ENCODE measurements at regions not wholly inside any gene's neighbourhood (a gene's known extent, or its start where the extent isn't known, plus 50 kb on each side); places are given as distances from the start of the nearest gene placed in this dataset.

DNA sequence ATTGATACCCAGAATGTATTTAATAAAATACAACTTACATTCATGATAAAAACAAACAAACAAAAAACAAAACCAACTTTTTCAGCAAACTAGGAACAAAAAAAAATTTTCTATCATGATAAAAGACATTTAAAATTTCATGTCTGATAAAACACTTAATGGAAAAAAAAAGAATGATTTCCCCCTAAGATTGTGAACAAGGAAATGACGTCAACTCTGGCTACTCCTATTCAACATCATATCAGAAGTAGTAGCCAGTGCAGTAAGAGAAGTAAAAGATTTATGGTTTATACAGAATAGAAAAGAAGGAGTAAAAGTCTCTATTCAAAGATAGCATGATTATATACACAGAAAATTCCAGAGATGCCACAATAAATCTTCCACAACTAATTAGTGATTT lies 1306.6 kb downstream of the FSCB start:
- H3K4me2 ChIP-seq = no peak overlapping the region
- no peak for DNase-seq (ENCODE audit: low read depth in 1 of 2, low spot score in 1 of 2)
- TF ChIP-seq HDAC2 (IDR thresholded peaks at IDR 0.05) (no peak), CBX2 (IDR thresholded peaks at IDR 0.05; ENCODE audit: borderline replicate concordance, low read depth) (no peak), NPAS2 (CRISPR knock-in tag; IDR thresholded peaks at IDR 0.05; ENCODE audit: borderline replicate concordance) (no peak), CBX8 (IDR thresholded peaks at IDR 0.05) (no peak), TP53 (CRISPR knock-in tag; IDR thresholded peaks at IDR 0.05) (no peak), NR3C1 (IDR thresholded peaks at IDR 0.05) (no peak), EP300 (IDR thresholded peaks at IDR 0.05) (no peak), RNF2 (IDR thresholded peaks at IDR 0.05; ENCODE audit: borderline replicate concordance, low read depth) (no peak), SMC3 (IDR thresholded peaks at IDR 0.05) (no peak), CHD2 (IDR thresholded peaks at IDR 0.05; ENCODE audit: low read length, partially characterized antibody) (no peak), FOXS1 (CRISPR knock-in tag; IDR thresholded peaks at IDR 0.05) (no peak), TFCP2L1 (CRISPR knock-in tag; IDR thresholded peaks at IDR 0.05) (no peak), SREBF2 (IDR thresholded peaks at IDR 0.05) (no peak), MAFK (IDR thresholded peaks at IDR 0.05; ENCODE audit: partially characterized antibody) (no peak), FOSL2 (IDR thresholded peaks at IDR 0.05) (no peak), FOSL2 (CRISPR knock-in tag; IDR thresholded peaks at IDR 0.05) (no peak), RCOR1 (IDR thresholded peaks at IDR 0.05; ENCODE audit: low read depth, low read length) (no peak), KDM1A (IDR thresholded peaks at IDR 0.05; ENCODE audit: low read depth) (no peak)
- TF ChIP-seq, protein P1, sequence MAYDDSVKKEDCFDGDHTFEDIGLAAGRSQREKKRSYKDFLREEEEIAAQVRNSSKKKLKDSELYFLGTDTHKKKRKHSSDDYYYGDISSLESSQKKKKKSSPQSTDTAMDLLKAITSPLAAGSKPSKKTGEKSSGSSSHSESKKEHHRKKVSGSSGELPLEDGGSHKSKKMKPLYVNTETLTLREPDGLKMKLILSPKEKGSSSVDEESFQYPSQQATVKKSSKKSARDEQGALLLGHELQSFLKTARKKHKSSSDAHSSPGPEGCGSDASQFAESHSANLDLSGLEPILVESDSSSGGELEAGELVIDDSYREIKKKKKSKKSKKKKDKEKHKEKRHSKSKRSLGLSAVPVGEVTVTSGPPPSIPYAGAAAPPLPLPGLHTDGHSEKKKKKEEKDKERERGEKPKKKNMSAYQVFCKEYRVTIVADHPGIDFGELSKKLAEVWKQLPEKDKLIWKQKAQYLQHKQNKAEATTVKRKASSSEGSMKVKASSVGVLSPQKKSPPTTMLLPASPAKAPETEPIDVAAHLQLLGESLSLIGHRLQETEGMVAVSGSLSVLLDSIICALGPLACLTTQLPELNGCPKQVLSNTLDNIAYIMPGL (CRISPR knock-in tag; IDR thresholded peaks at IDR 0.05; ENCODE audit: borderline replicate concordance) = no peak
- TF ChIP-seq, protein P2, sequence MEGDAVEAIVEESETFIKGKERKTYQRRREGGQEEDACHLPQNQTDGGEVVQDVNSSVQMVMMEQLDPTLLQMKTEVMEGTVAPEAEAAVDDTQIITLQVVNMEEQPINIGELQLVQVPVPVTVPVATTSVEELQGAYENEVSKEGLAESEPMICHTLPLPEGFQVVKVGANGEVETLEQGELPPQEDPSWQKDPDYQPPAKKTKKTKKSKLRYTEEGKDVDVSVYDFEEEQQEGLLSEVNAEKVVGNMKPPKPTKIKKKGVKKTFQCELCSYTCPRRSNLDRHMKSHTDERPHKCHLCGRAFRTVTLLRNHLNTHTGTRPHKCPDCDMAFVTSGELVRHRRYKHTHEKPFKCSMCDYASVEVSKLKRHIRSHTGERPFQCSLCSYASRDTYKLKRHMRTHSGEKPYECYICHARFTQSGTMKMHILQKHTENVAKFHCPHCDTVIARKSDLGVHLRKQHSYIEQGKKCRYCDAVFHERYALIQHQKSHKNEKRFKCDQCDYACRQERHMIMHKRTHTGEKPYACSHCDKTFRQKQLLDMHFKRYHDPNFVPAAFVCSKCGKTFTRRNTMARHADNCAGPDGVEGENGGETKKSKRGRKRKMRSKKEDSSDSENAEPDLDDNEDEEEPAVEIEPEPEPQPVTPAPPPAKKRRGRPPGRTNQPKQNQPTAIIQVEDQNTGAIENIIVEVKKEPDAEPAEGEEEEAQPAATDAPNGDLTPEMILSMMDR (IDR thresholded peaks at IDR 0.05) = no peak
- H3K4me3 ChIP-seq = no peak overlapping the region
- no peak for ATAC-seq
- ChIA-PET CTCF (no interaction called here), POLR2A (no interaction called here)
- no peak for FAIRE-seq
- no peaks in the 10 kb centered on the region for H3K9me3 ChIP-seq
- no peaks in the 10 kb centered on the region for H3K4me1 ChIP-seq
- WGBS (ENCODE audit: missing lambda C conversion rate) = 35% methylated on average over 1 of the region's 1 CpG
- H3K27ac ChIP-seq = no peak overlapping the region

DNA sequence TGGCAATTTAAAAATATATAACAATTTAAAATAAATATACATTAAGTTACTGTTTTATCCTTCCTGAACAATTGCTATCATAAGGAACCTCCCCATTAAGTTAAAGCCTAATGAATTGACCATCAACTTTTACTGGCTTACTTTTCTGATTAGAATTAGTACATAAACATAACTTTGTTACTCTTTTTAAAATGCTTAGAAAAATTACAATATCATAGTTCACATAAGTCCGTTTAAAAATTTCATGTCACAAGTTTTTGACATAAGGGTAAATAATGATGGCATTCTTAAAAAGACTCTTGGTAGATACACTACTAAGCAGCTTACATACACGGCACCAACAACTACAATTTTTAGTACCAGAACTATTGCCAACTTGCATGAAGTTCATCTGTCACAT lies 1308.6 kb downstream of the FSCB start:
- FAIRE-seq = no peak
- Histone ChIP-seq H3K4me3 (no peak overlapping the region), H3K9me3 (no peaks in the 10 kb centered on the region), H3K27ac (no peak overlapping the region), H3K4me1 (no peaks in the 10 kb centered on the region), H3K4me2 (no peak overlapping the region)
- ChIA-PET CTCF (no interaction called here), POLR2A (no interaction called here)
- ATAC-seq = no peak
- TF ChIP-seq EHMT2 (IDR thresholded peaks at IDR 0.05; ENCODE audit: low read depth) = no peak
- TF ChIP-seq SREBF2 (IDR thresholded peaks at IDR 0.05) = no peak
- TF ChIP-seq RFX5 (IDR thresholded peaks at IDR 0.05) = no peak
- no peak for TF ChIP-seq KDM1A (IDR thresholded peaks at IDR 0.05; ENCODE audit: low read depth)
- no peak for TF ChIP-seq ZNF302 (CRISPR knock-in tag; IDR thresholded peaks at IDR 0.05)
- no peak for TF ChIP-seq HDAC2 (IDR thresholded peaks at IDR 0.05)
- no peak for TF ChIP-seq RCOR1 (IDR thresholded peaks at IDR 0.05; ENCODE audit: low read depth, low read length)
- no peak for TF ChIP-seq POLR2A (IDR thresholded peaks at IDR 0.05; ENCODE audit: low read length)
- no peak for TF ChIP-seq MAZ (IDR thresholded peaks at IDR 0.05; ENCODE audit: borderline replicate concordance, low read depth, low read length)
- 45% methylated on average over 2 of the region's 2 CpGs for WGBS (ENCODE audit: missing lambda C conversion rate)
- no peak for DNase-seq (ENCODE audit: low read depth in 1 of 2, low spot score in 1 of 2)

DNA sequence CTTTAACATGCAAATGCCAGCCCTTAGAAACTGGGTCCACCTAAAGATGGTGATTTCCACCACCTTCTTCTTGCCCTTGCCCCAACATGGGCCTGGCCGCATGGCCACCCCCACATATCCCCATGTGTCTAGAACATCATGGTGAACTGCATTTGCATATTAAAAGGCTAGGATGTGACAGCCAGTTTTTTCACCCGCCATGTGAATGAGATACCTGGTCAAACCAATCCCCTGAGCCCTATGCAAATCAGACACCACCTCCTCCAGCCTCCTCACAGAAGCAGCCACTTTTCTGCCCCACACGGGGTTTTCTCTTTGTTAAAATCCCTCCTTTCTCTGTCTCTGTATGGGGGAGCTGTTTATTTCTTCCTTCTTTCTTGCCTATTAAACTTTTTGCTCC lies 1322.5 kb downstream of the FSCB start:
- ATAC-seq = no peak
- no peak for FAIRE-seq
- Histone ChIP-seq H3K27ac (no peak overlapping the region), H3K4me2 (no peak overlapping the region), H3K4me3 (no peak overlapping the region), H3K4me1 (no peaks in the 10 kb centered on the region), H3K9me3 (peaks cover 11% of the 10 kb centered on the region; the same call in 2 of the 3 replicates)
- WGBS (ENCODE audit: missing lambda C conversion rate) = 61% methylated on average over 3 of the region's 3 CpGs
- TF ChIP-seq RCOR1 (IDR thresholded peaks at IDR 0.05; ENCODE audit: low read depth, low read length) = no peak
- TF ChIP-seq, protein P3, sequence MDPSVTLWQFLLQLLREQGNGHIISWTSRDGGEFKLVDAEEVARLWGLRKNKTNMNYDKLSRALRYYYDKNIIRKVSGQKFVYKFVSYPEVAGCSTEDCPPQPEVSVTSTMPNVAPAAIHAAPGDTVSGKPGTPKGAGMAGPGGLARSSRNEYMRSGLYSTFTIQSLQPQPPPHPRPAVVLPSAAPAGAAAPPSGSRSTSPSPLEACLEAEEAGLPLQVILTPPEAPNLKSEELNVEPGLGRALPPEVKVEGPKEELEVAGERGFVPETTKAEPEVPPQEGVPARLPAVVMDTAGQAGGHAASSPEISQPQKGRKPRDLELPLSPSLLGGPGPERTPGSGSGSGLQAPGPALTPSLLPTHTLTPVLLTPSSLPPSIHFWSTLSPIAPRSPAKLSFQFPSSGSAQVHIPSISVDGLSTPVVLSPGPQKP (IDR thresholded peaks at IDR 0.05; ENCODE audit: low read depth, low read length) = no peak
- CTCF ChIA-PET = no interaction called here
- no peak for DNase-seq (ENCODE audit: low read depth in 1 of 2, low spot score in 1 of 2)
- POLR2A ChIA-PET = no interaction called here
